ENCODE measurements at regions not wholly inside any gene's neighbourhood (a gene's known extent, or its start where the extent isn't known, plus 50 kb on each side); places are given as distances from the start of the nearest gene placed in this dataset.

DNA sequence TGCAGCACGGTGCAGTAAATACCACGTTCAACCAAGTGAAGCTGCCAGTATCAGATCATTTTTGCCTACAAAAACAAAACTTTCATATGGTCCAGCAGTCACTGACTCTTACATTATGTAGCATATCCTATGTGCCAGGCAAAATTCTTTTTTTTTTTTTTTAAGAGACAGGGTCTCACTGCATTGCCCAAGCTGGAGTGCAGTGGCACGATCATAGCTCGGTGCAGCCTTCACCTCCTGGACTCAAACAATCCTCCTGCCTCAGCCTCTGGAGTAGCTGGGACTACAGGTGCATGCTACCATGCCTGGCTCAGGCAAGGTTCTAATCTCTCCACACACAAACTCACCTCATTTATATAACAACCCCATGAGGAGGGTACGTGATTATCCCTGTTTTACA, 208.6 kb upstream of the JARID2 start:
- no peaks in the 10 kb centered on the region for H3K27me3 ChIP-seq
- intact Hi-C loops (cut with DNase I), result no loop called here
- H3K4me3 ChIP-seq, result no peak overlapping the region
- H3K4me1 ChIP-seq, result no peaks in the 10 kb centered on the region
- 93% methylated on average over 5 of the region's 5 CpGs for WGBS
- no peaks in the 10 kb centered on the region for H3K9me3 ChIP-seq
- no peak for TF ChIP-seq POLR2A (IDR thresholded peaks at IDR 0.05; ENCODE audit: low read depth)
- no peak for TF ChIP-seq EP300 (IDR thresholded peaks at IDR 0.05)
- no peak for TF ChIP-seq POLR2AphosphoS5 (IDR thresholded peaks at IDR 0.05)
- TF ChIP-seq, protein P1, sequence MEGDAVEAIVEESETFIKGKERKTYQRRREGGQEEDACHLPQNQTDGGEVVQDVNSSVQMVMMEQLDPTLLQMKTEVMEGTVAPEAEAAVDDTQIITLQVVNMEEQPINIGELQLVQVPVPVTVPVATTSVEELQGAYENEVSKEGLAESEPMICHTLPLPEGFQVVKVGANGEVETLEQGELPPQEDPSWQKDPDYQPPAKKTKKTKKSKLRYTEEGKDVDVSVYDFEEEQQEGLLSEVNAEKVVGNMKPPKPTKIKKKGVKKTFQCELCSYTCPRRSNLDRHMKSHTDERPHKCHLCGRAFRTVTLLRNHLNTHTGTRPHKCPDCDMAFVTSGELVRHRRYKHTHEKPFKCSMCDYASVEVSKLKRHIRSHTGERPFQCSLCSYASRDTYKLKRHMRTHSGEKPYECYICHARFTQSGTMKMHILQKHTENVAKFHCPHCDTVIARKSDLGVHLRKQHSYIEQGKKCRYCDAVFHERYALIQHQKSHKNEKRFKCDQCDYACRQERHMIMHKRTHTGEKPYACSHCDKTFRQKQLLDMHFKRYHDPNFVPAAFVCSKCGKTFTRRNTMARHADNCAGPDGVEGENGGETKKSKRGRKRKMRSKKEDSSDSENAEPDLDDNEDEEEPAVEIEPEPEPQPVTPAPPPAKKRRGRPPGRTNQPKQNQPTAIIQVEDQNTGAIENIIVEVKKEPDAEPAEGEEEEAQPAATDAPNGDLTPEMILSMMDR (IDR thresholded peaks at IDR 0.05), result no peak
- H3K27ac ChIP-seq (replicated peaks in 1 of 4), result no peak overlapping the region
- H3K36me3 ChIP-seq, result no peaks in the 10 kb centered on the region
- DNase-seq (ENCODE audit: extremely low spot score), result no peak

DNA sequence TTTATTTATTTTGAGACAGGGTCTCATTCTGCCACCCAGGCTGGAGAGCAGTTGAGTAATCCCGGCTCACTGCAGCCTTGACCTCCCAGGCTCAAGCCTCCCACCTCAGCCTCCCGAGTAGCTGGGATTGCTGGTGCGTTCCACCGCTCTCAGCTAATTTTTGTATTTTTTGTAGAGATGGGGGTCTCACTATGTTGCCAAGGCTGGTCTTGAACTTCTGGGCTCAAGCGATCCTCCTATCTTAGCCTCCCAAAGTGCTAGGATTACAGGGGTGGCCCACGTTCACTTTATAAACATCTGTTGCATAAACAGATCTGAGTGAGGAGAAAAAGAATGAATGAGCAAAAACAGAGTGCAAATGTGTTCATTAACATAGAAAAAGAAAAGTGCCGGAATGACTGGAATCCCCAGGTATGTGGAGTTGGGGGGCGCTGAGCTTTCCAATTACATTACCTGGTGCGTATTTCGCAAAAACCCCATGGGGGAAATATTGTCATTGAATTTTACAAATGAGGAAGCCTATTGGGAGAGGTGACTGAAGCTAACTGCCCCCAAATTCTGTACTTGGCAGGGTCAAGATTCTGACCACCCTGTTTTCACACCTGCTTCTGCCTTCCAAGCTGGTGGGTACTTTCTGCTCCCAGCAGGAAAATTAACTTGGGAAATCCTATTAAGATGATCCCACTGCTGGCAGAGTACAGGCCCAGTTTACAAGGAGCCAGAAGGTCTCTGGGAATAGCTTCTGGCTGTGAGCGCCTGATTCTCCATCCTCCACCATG, 207.7 kb upstream of the JARID2 start:
- H3K27me3 ChIP-seq, result no peaks in the 10 kb centered on the region
- intact Hi-C loops (cut with DNase I), result no loop called here
- no peak for DNase-seq (ENCODE audit: extremely low spot score)

DNA sequence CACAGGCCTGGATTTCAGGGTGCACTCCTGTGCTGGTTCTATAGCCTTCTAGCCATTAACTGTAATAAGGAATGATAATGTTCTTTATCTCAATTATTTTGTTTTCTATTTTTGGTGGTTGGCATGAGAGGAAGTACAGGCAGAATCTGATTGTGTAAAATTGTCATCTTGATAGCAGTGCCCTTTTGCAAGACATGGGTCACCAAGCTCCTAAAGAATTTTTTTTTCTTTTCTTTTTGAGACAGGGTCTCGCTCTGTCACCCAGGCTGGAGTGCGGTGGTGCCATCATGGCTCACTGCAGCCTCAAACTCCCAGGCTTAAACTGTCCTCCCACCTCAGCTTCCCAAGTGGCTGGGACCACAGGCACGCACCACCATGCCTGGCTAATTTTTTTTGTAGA, 206.7 kb upstream of the JARID2 start:
- H3K27me3 ChIP-seq, result no peaks in the 10 kb centered on the region
- DNase-seq (ENCODE audit: extremely low spot score), result no peak
- H3K36me3 ChIP-seq, result no peaks in the 10 kb centered on the region
- TF ChIP-seq, protein P1 (IDR thresholded peaks at IDR 0.05), result no peak
- TF ChIP-seq EP300 (IDR thresholded peaks at IDR 0.05), result no peak
- no peak for TF ChIP-seq POLR2A (IDR thresholded peaks at IDR 0.05; ENCODE audit: low read depth)
- TF ChIP-seq POLR2AphosphoS5 (IDR thresholded peaks at IDR 0.05), result no peak
- H3K4me1 ChIP-seq, result no peaks in the 10 kb centered on the region
- WGBS, result 86% methylated on average over 3 of the region's 3 CpGs
- no peak overlapping the region for H3K27ac ChIP-seq (replicated peaks in 1 of 4)
- intact Hi-C loops (cut with DNase I), result no loop called here
- H3K4me3 ChIP-seq, result no peak overlapping the region
- H3K9me3 ChIP-seq, result no peaks in the 10 kb centered on the region

More for the DNA sequence above, 207.7 kb upstream of the JARID2 start:
- Histone ChIP-seq H3K4me1 (no peaks in the 10 kb centered on the region), H3K27ac (replicated peaks in 1 of 4) (no peak overlapping the region), H3K36me3 (no peaks in the 10 kb centered on the region), H3K9me3 (no peaks in the 10 kb centered on the region), H3K4me3 (no peak overlapping the region)
- WGBS, result 91% methylated on average over 11 of the region's 11 CpGs
- TF ChIP-seq, protein P1 (IDR thresholded peaks at IDR 0.05), result no peak
- no peak for TF ChIP-seq EP300 (IDR thresholded peaks at IDR 0.05)
- TF ChIP-seq POLR2AphosphoS5 (IDR thresholded peaks at IDR 0.05), result no peak
- no peak for TF ChIP-seq POLR2A (IDR thresholded peaks at IDR 0.05; ENCODE audit: low read depth)

DNA sequence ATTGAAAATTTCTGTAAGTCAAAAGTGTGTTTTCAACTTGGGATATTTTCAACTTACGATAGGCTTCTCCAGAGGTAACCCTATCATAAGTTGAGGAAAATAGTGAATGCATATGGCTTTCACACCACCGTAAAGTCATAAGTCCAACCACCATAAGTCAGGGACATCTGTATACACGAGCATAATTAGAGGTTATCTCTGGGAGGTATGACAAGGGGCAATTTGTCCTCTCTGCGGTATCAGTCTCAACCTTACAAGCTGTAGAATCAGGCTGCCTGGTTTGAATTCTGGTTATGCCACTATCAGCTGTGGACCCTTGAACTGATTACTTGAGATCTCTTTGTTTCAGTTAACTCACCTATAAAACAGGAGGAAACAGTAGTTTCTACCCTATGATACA, 202.9 kb upstream of the JARID2 start:
- WGBS, result 93% methylated on average over 4 of the region's 4 CpGs
- DNase-seq (ENCODE audit: extremely low spot score), result no peak
- Histone ChIP-seq H3K27me3 (no peaks in the 10 kb centered on the region), H3K4me3 (no peak overlapping the region), H3K36me3 (no peaks in the 10 kb centered on the region), H3K4me1 (no peaks in the 10 kb centered on the region), H3K9me3 (no peaks in the 10 kb centered on the region), H3K27ac (replicated peaks in 1 of 4) (no peak overlapping the region)
- TF ChIP-seq EP300 (IDR thresholded peaks at IDR 0.05) (no peak), POLR2AphosphoS5 (IDR thresholded peaks at IDR 0.05) (no peak), POLR2A (IDR thresholded peaks at IDR 0.05; ENCODE audit: low read depth) (no peak)
- TF ChIP-seq, protein P1 (IDR thresholded peaks at IDR 0.05), result no peak
- intact Hi-C loops (cut with DNase I), result no loop called here
